ENCODE measurements at regions not wholly inside any gene's neighbourhood (a gene's known extent, or its start where the extent isn't known, plus 50 kb on each side); places are given as distances from the start of the nearest gene placed in this dataset.

DNA sequence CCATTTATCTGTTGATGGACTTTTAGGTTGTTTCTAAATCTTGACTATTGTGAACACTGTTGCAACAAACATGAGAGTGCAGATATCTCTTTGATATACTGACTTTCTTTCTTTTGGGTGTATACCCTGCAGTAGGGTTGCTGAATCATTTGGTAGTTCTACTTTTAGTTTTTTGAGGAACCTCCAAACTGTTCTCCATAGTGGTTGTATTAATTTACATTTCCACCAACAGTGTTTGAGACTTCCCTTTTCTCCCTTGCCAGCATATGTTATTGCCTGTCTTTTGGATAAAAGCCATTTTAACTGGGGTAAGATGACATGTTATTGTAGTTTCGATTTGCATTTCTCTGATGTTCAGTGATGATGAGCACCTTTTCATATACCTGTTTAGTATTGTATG, 330.0 kb downstream of the DDX10 start:
- peak in 3 of 14 experiments; percentile 11 to 15 (median 12) for DNase-seq
- Mint-ChIP-seq H3K36me3 (ENCODE audit: low read depth) (no peaks in the 10 kb centered on the region), H3K9me3 (peaks cover 7% of the 10 kb centered on the region), H3K4me3 (no peak overlapping the region), H3K27ac (no peak overlapping the region), H3K27me3 (no peaks in the 10 kb centered on the region), H3K4me1 (ENCODE audit: low read depth) (no peaks in the 10 kb centered on the region)
- H3K4me1 ChIP-seq (ENCODE audit: insufficient read depth, low read length), result no peaks in the 10 kb centered on the region
- no peak for ATAC-seq (ENCODE audit: poor library complexity)
- TF ChIP-seq, protein P1, sequence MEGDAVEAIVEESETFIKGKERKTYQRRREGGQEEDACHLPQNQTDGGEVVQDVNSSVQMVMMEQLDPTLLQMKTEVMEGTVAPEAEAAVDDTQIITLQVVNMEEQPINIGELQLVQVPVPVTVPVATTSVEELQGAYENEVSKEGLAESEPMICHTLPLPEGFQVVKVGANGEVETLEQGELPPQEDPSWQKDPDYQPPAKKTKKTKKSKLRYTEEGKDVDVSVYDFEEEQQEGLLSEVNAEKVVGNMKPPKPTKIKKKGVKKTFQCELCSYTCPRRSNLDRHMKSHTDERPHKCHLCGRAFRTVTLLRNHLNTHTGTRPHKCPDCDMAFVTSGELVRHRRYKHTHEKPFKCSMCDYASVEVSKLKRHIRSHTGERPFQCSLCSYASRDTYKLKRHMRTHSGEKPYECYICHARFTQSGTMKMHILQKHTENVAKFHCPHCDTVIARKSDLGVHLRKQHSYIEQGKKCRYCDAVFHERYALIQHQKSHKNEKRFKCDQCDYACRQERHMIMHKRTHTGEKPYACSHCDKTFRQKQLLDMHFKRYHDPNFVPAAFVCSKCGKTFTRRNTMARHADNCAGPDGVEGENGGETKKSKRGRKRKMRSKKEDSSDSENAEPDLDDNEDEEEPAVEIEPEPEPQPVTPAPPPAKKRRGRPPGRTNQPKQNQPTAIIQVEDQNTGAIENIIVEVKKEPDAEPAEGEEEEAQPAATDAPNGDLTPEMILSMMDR (IDR thresholded peaks at IDR 0.05), result no peak
- intact Hi-C loops (cut with DNase I, micrococcal nuclease), result no loop called here
- H3K27ac ChIP-seq (ENCODE audit: low read depth in 1 of 2, low read length in 2 of 2), result no peak overlapping the region
- H3K4me3 ChIP-seq (ENCODE audit: low read length), result no peak overlapping the region
- no peaks in the 10 kb centered on the region for H3K27me3 ChIP-seq (ENCODE audit: control insufficient read depth in 1 of 2, insufficient read depth in 2 of 2, low read length in 2 of 2)
- no peaks in the 10 kb centered on the region for H3K36me3 ChIP-seq (ENCODE audit: insufficient read depth, low read length)
- no peaks in the 10 kb centered on the region for H3K9me3 ChIP-seq (ENCODE audit: control insufficient read depth in 1 of 2, insufficient read depth in 1 of 2, low read length in 2 of 2)
- ChIA-PET CTCF (no interaction called here), POLR2A (no interaction called here)

GRCh38 chr11:108997826-108998225, 333.0 kb downstream of the DDX10 start:
- ATAC-seq (ENCODE audit: poor library complexity), result no peak
- no peak overlapping the region for H3K4me3 Mint-ChIP-seq
- H3K27ac Mint-ChIP-seq, result no peak overlapping the region
- no peaks in the 10 kb centered on the region for H3K4me1 ChIP-seq (ENCODE audit: insufficient read depth, low read length)
- H3K9me3 Mint-ChIP-seq, result peaks cover 8% of the 10 kb centered on the region
- no peaks in the 10 kb centered on the region for H3K36me3 Mint-ChIP-seq (ENCODE audit: low read depth)
- no peak for DNase-seq
- no peak overlapping the region for H3K4me3 ChIP-seq (ENCODE audit: low read length)
- H3K4me1 Mint-ChIP-seq (ENCODE audit: low read depth), result no peaks in the 10 kb centered on the region
- ChIA-PET POLR2A (no interaction called here), CTCF (no interaction called here)
- H3K9me3 ChIP-seq (ENCODE audit: control insufficient read depth in 1 of 2, insufficient read depth in 1 of 2, low read length in 2 of 2), result no peaks in the 10 kb centered on the region
- TF ChIP-seq, protein P1 (IDR thresholded peaks at IDR 0.05), result no peak
- H3K27me3 ChIP-seq (ENCODE audit: control insufficient read depth in 1 of 2, insufficient read depth in 2 of 2, low read length in 2 of 2), result peaks cover 0 to 4% of the 10 kb centered on the region in 2 experiments
- intact Hi-C loops (cut with DNase I, micrococcal nuclease), result no loop called here
- no peak overlapping the region for H3K27ac ChIP-seq (ENCODE audit: low read depth in 1 of 2, low read length in 2 of 2)
- no peaks in the 10 kb centered on the region for H3K36me3 ChIP-seq (ENCODE audit: insufficient read depth, low read length)
- H3K27me3 Mint-ChIP-seq, result no peaks in the 10 kb centered on the region

DNA sequence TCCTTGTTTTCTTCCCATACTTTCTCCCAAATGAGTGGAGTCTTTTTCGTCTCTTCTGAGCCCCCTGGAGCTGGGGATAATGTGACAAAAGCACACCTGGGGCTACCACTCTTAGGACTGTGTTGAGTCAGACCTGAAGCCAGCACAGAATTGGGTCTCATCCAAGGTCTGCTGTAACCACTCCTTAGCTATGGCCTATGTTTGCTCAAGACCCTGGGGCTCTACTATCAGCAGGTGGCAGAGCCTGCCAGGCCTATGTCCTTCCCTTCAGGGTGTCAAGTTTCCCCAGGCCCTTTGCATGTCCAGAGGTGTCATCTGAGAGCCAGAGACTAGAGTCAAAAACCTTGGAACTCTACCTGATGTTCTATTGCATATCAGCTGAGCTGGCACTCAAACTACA, 335.7 kb downstream of the DDX10 start:
- no peak overlapping the region for H3K4me3 Mint-ChIP-seq
- peaks cover 12% of the 10 kb centered on the region for H3K27me3 Mint-ChIP-seq
- no peaks in the 10 kb centered on the region for H3K4me1 Mint-ChIP-seq (ENCODE audit: low read depth)
- H3K36me3 ChIP-seq (ENCODE audit: insufficient read depth, low read length), result no peaks in the 10 kb centered on the region
- TF ChIP-seq, protein P1 (IDR thresholded peaks at IDR 0.05), result no peak
- H3K4me3 ChIP-seq (ENCODE audit: low read length), result no peak overlapping the region
- H3K27ac ChIP-seq (ENCODE audit: low read depth in 1 of 2, low read length in 2 of 2), result no peak overlapping the region
- CTCF ChIA-PET, result no interaction called here
- no peaks in the 10 kb centered on the region for H3K9me3 ChIP-seq (ENCODE audit: control insufficient read depth in 1 of 2, insufficient read depth in 1 of 2, low read length in 2 of 2)
- peaks cover 0 to 4% of the 10 kb centered on the region in 2 experiments for H3K27me3 ChIP-seq (ENCODE audit: control insufficient read depth in 1 of 2, insufficient read depth in 2 of 2, low read length in 2 of 2)
- intact Hi-C loops (cut with DNase I, micrococcal nuclease), result no loop called here
- no peaks in the 10 kb centered on the region for H3K4me1 ChIP-seq (ENCODE audit: insufficient read depth, low read length)
- DNase-seq, result no peak
- no peaks in the 10 kb centered on the region for H3K36me3 Mint-ChIP-seq (ENCODE audit: low read depth)
- POLR2A ChIA-PET, result no interaction called here
- peaks cover 8% of the 10 kb centered on the region for H3K9me3 Mint-ChIP-seq
- ATAC-seq (ENCODE audit: poor library complexity), result no peak
- H3K27ac Mint-ChIP-seq, result no peak overlapping the region

Measured in CD4-positive, alpha-beta T cell (primary cell).